PC-3 (cell line): ENCODE measurements at regions not wholly inside any gene's neighbourhood (a gene's known extent, or its start where the extent isn't known, plus 50 kb on each side); places are given as distances from the start of the nearest gene placed in this dataset.

Source experiments
- ATAC-seq: fragments of 200-7000 bp; cut with Tn5 transposase; 2 replicates; pipeline ENCODE4 v1.9.1; 2020; ENCODE audit warnings: mild to moderate bottlenecking, moderate library complexity
- BruUV-seq: library from RNA; stranded (reverse); fragments of 400-500 nt; replicated peaks from 2 replicates; lab custom pipeline; 2021; lab: Mats Ljungman, UMichigan
- CTCF ChIA-PET: fragments of 300-600 bp; sonication (Branson Sonifier 250); formaldehyde crosslinking; loops from one replicate; lab custom pipeline; 2022; ENCODE audit warnings: antibody characterized with exemption; lab: Charles Lee
- POLR2A ChIA-PET: fragments of 300-600 bp; sonication (Branson Sonifier 250); formaldehyde crosslinking; loops from one replicate; lab custom pipeline; 2022; ENCODE audit warnings: antibody characterized with exemption; ENCODE audit not compliant: unreplicated experiment; lab: Charles Lee
- DNase-seq: peaks from one replicate; pipeline ENCODE4 v3.0.0-alpha.2; 2015
- H2AFZ ChIP-seq: fragments of 300-600 bp; sonication (generic); 2 replicates; pipeline ENCODE4 v1.6.0; 2016; ENCODE audit warnings: antibody characterized with exemption, low read length
- H3F3A ChIP-seq: fragments of 300-600 bp; sonication (generic); one replicate; pipeline ENCODE4 v1.6.0; 2017; ENCODE audit warnings: antibody characterized with exemption, low read length, control low read depth, mild to moderate bottlenecking; ENCODE audit not compliant: unreplicated experiment
- H3K27ac ChIP-seq: fragments of 300-600 bp; sonication (generic); 2 replicates; pipeline ENCODE4 v1.5.1; 2016; ENCODE audit warnings: mild to moderate bottlenecking, low read length
- H3K27me3 ChIP-seq: fragments of 300-600 bp; sonication (generic); 2 replicates; pipeline ENCODE4 v1.6.1; 2016; ENCODE audit warnings: low read length, mixed read lengths
- H3K36me3 ChIP-seq: fragments of 300-600 bp; sonication (generic); 2 replicates; pipeline ENCODE4 v1.6.1; 2016; ENCODE audit warnings: low read depth, mixed run types, low read length, mixed read lengths
- H3K4me1 ChIP-seq: fragments of 300-600 bp; sonication (generic); 2 replicates; pipeline ENCODE4 v1.5.1; 2016; ENCODE audit warnings: low read length; ENCODE audit not compliant: insufficient read depth
- H3K4me2 ChIP-seq: fragments of 300-600 bp; sonication (generic); 2 replicates; pipeline ENCODE4 v1.6.0; 2016; ENCODE audit warnings: low read length
- H3K4me3 ChIP-seq: fragments of 300-600 bp; sonication (generic); 2 replicates; pipeline ENCODE4 v1.5.1; 2016; ENCODE audit warnings: mild to moderate bottlenecking, low read length, mixed read lengths
- H3K79me2 ChIP-seq: fragments of 300-600 bp; sonication (generic); 2 replicates; pipeline ENCODE4 v1.6.1; 2017; ENCODE audit warnings: low read length, mixed read lengths
- H3K9ac ChIP-seq: fragments of 300-600 bp; sonication (generic); 2 replicates; pipeline ENCODE4 v1.6.0; 2016; ENCODE audit warnings: mild to moderate bottlenecking, low read length
- H3K9me2 ChIP-seq: fragments of 300-600 bp; sonication (generic); replicated peaks from 2 replicates; pipeline ENCODE4 v1.6.1; 2016; ENCODE audit warnings: mixed run types, low read length, mixed read lengths
- H3K9me3 ChIP-seq: fragments of 300-600 bp; sonication (generic); 2 replicates; pipeline ENCODE4 v1.6.1; 2016; ENCODE audit warnings: low read length, mixed read lengths
- H4K20me1 ChIP-seq: fragments of 300-600 bp; sonication (generic); 2 replicates; pipeline ENCODE4 v1.6.1; 2016; ENCODE audit warnings: low read length, mixed read lengths
- EZH2 ChIP-seq: fragments of 300-600 bp; sonication (generic); IDR thresholded peaks from one replicate; pipeline ENCODE4 v1.6.1; 2017; ENCODE audit warnings: antibody characterized with exemption, mild to moderate bottlenecking, low read length; ENCODE audit not compliant: unreplicated experiment
- EZH2phosphoT487 ChIP-seq: fragments of 300-600 bp; sonication (generic); IDR thresholded peaks from 2 replicates; pipeline ENCODE4 v1.6.1; 2018; ENCODE audit warnings: mild to moderate bottlenecking, antibody characterized with exemption, low read length, borderline replicate concordance
- intact Hi-C: fragments of 100-400 bp; cut with micrococcal nuclease; formaldehyde crosslinking; loops from 2 replicates; pipeline ENCODE4 v1.9.0; 2023
- TF ChIP-seq, protein P1 (sequence below): fragments of 300-600 bp; sonication (generic); conservative IDR thresholded peaks from 2 replicates; pipeline ENCODE4 v1.5.1; 2017; ENCODE audit warnings: antibody characterized with exemption, low read depth, mild to moderate bottlenecking, low read length

DNA sequence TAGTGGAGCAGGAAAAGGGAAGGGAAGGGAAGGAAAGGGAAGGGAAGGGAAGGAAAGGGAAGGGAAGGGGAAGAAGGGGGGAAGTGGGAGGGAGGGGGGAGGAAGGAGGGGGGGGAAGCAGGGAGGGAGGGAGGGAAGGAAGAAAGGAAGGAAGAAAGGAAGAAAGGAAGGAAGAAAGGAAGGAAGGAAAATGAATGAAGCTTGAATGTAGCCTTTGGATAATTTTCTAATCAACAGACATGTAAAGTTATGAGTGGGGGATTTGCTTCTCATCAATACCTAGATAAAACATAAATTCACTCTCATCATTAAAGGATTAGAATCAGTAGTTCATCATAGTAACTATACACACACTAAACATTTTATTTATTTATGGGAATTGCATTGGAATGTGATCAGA, 446.9 kb upstream of the FAM241A start:
- no TSS peak for BruUV-seq
- POLR2A ChIA-PET: no interaction called here
- H3K9me3 ChIP-seq: no peaks in the 10 kb centered on the region
- no peak overlapping the region for H3K9ac ChIP-seq
- H3K9me2 ChIP-seq: no peaks in the 10 kb centered on the region
- DNase-seq (no peak), ATAC-seq (no peak)
- no peaks in the 10 kb centered on the region for H3K36me3 ChIP-seq
- H2AFZ ChIP-seq: no peak overlapping the region
- H3K4me3 ChIP-seq: no peak overlapping the region
- no peak overlapping the region for H3K27ac ChIP-seq
- H3K4me2 ChIP-seq: no peak overlapping the region
- H4K20me1 ChIP-seq: no peaks in the 10 kb centered on the region
- no peaks in the 10 kb centered on the region for H3K4me1 ChIP-seq
- H3F3A ChIP-seq: no peaks in the 10 kb centered on the region
- intact Hi-C loops: no loop called here
- TF ChIP-seq, protein P1, sequence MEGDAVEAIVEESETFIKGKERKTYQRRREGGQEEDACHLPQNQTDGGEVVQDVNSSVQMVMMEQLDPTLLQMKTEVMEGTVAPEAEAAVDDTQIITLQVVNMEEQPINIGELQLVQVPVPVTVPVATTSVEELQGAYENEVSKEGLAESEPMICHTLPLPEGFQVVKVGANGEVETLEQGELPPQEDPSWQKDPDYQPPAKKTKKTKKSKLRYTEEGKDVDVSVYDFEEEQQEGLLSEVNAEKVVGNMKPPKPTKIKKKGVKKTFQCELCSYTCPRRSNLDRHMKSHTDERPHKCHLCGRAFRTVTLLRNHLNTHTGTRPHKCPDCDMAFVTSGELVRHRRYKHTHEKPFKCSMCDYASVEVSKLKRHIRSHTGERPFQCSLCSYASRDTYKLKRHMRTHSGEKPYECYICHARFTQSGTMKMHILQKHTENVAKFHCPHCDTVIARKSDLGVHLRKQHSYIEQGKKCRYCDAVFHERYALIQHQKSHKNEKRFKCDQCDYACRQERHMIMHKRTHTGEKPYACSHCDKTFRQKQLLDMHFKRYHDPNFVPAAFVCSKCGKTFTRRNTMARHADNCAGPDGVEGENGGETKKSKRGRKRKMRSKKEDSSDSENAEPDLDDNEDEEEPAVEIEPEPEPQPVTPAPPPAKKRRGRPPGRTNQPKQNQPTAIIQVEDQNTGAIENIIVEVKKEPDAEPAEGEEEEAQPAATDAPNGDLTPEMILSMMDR: no peak
- no peak for TF ChIP-seq EZH2phosphoT487
- no peak for TF ChIP-seq EZH2
- CTCF ChIA-PET: no interaction called here
- no peaks in the 10 kb centered on the region for H3K79me2 ChIP-seq
- H3K27me3 ChIP-seq: no peaks in the 10 kb centered on the region; the same call in 1 of the 2 replicates

GRCh38 chr4:111699165-111699564, 446.1 kb upstream of the FAM241A start:
- no peaks in the 10 kb centered on the region; the same call in 1 of the 2 replicates for H3K27me3 ChIP-seq
- no peak overlapping the region for H3K27ac ChIP-seq
- H4K20me1 ChIP-seq: no peaks in the 10 kb centered on the region
- no peaks in the 10 kb centered on the region for H3K4me1 ChIP-seq
- POLR2A ChIA-PET: no interaction called here
- H3F3A ChIP-seq: no peaks in the 10 kb centered on the region
- H3K9me3 ChIP-seq: no peaks in the 10 kb centered on the region
- H3K4me2 ChIP-seq: no peak overlapping the region
- intact Hi-C loops: no loop called here
- H2AFZ ChIP-seq: no peak overlapping the region
- BruUV-seq: no TSS peak
- ATAC-seq (no peak), DNase-seq (no peak)
- no peaks in the 10 kb centered on the region for H3K36me3 ChIP-seq
- no peak overlapping the region for H3K9ac ChIP-seq
- H3K4me3 ChIP-seq: no peak overlapping the region
- H3K9me2 ChIP-seq: no peaks in the 10 kb centered on the region
- TF ChIP-seq, protein P1: no peak
- TF ChIP-seq EZH2 (no peak), EZH2phosphoT487 (no peak)
- CTCF ChIA-PET: no interaction called here
- no peaks in the 10 kb centered on the region for H3K79me2 ChIP-seq

DNA sequence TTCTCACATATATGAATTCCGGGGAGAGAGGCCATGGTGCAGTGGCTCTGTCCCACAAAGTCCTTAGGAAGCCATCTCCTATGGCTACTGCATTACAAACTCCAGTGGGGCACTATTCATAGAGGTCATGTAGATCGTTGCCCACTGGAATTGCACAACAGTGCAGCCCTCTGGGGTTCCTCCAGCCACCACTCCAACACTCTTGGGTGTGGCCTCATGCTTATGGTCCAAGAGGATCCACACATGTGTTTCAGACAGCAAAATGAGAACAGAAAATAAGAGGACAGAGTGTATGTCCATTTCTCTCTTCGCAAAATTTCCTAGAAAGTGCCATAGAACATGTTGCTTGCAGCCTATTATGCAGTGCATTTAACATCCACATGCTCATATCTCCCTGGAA, 444.2 kb upstream of the FAM241A start:
- no TSS peak for BruUV-seq
- Histone ChIP-seq H3K9me3 (no peaks in the 10 kb centered on the region), H2AFZ (no peak overlapping the region), H3K4me2 (no peak overlapping the region), H3K27ac (no peak overlapping the region), H3K4me3 (no peak overlapping the region), H3K79me2 (no peaks in the 10 kb centered on the region), H3K4me1 (no peaks in the 10 kb centered on the region), H4K20me1 (no peaks in the 10 kb centered on the region), H3K36me3 (no peaks in the 10 kb centered on the region), H3K9ac (no peak overlapping the region), H3K27me3 (no peaks in the 10 kb centered on the region), H3F3A (no peaks in the 10 kb centered on the region), H3K9me2 (no peaks in the 10 kb centered on the region)
- no peak for TF ChIP-seq EZH2
- TF ChIP-seq, protein P1: no peak
- intact Hi-C loops: no loop called here
- POLR2A ChIA-PET: no interaction called here
- ATAC-seq: no peak
- CTCF ChIA-PET: no interaction called here
- no peak for DNase-seq
